ENCODE measurements at regions not wholly inside any gene's neighbourhood (a gene's known extent, or its start where the extent isn't known, plus 50 kb on each side); places are given as distances from the start of the nearest gene placed in this dataset.
A peak's percentile ranks its signal among the peaks of the same experiment; 100 is the strongest.
"Not testable (repeated sequence)": the region's sequence is repeated elsewhere in the genome, so short reads cannot be mapped to it uniquely, and the experiment has no call there.

DNA sequence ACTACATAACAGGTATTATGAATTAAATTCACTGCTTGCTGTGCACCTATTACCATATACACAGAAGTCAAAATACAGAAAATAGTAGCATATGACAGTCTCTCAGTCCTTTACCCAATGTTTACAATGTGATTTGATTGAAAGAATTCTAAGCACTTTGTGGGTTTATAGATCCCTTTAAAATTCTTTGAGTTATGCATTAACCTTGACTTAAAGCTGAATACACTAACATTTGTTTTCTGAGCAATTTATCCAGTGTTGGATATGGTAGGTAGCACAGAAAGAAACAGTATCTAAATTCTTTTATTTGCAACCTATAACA is 230.8 kb upstream of the DDI1 start:
- DNase-seq (ENCODE audit: low spot score): no peak

DNA sequence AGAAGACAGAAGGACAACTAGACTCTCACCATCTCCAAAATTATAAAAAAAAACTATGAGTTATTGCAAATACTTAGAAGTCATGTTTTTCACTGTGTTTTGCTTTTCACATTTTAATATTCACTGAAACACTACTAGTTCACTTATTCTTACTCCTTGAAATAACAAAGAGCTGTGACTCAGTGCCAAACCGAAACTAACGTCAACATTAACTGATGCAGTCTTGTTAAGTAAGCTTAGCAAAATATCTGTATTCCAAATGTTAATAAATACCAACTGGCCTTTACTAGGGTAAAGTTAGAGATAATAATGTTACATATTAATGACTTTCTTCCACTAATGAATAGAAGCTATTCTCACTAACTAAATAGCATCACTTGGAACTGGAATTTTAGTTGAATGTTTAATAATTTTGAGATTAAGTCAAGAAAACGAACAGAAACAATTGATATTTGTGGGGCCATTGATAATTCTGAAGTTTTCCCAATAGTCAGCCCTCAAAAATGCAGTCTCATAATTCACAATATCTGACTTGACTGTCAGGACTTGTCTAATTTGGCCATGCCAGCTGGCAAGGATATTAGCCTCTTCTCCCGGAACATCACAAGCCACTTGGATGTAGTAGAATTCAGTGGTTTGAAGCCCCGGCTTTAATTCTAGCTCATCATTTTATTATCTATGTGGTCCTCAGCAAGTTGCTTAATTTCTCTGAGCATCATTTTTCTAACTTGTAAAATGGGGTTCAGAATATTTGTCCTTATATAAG is 230.1 kb upstream of the DDI1 start:
- DNase-seq (ENCODE audit: low spot score): peak; percentile 39

DNA sequence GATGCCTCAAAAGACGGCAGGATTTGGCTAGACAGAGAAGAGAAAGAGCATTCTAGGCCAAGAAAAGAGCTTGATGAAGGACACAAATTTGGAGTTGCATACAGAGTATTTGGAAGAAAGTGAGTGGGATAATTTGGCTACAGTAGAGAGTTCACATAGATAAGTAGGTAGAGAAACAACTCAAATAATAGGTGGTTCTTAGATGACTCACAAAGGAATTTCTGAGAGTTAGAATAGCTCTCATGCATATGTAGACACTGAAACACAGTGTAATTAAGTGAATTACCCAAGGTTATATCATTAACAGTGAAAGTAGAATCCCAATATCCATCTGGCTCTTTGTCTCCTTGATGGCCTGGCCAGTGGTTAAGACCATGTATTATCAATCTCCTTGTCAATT is 228.6 kb upstream of the DDI1 start:
- DNase-seq (ENCODE audit: low spot score): no peak

DNA sequence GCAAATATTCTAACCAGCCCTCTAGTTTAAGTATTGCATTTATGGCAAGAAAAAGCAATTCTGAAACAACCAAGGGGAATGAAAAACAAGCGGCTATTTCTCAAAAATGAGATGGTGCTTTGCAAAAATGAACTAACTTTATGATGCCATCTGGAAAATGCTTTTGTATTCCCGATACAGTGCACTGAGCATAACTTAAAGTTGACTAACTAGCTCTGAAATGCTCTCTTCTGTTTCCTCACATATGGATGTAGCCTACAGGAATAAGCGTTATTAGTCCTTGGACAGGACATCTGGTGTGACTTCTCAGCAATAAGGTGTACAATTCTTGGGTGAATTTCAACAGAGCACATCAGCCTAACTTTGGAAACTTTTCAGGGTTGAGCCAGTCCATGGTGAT is 228.2 kb upstream of the DDI1 start:
- DNase-seq (ENCODE audit: low spot score): no peak

DNA sequence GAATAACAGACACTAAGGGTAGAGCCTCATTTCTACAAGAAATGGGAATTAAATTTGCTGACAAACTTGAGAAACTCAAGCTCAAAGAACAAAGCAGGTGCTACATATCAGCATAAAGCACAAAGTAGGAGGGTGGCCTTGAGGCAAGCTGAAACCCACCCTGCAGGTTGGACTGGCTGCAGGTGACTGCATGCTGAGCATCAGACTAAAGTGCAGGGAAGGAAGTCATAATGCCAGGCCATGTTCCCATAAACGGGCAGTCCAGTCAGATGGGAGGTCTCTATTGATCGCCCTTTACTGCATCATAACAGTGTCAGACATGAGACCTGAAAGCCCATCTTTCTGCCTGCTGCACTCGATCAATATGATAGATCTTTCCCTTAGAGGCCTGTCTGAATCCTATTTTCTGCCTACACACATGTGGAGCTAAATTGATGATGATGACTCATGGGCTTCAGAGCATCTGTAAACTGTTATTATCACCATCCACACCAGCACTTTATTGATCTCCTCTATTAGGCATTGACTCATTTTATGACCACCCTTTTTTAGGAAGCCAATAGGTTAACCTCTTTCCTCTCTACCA is 224.5 kb upstream of the DDI1 start:
- DNase-seq (ENCODE audit: low spot score): no peak

DNA sequence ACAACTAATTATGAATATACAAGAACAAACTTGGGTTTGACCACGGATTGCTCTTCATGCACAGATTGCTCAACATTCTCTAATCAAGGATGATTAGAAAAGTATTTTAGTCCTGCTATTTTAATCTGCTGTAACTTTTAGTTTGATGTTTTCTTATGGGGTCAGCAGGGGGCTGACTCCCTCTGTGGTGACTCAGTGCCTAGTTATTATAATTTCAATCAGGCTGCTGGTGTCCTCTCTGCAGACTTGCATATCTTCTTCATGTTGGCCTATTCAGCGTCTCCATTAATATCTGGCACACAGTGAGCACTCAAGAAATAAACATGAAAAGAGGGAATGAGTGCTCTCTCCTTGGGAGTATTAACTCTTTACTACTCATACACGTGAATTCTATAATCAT is 223.8 kb upstream of the DDI1 start:
- DNase-seq (ENCODE audit: low spot score): no peak

DNA sequence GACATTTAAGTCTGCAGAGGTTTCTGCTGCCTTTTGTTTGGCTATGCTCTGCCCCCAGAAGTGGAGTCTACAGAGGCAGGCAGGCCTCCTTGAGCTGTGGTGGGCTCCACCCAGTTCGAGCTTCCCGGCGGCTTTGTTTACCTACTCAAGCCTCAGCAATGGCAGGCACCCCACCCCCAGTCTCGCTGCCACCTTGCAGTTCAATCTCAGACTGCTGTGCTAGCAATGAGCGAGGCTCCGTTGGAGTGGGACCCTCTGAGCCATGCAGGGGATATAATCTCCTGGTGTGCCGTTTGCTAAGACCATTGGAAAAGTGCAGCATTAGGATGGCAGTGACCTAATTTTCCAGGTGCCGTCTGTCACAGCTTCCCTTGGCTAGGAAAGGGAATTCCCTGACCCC is 216.1 kb upstream of the DDI1 start:
- not testable (repeated sequence) for DNase-seq (ENCODE audit: low spot score)

DNA sequence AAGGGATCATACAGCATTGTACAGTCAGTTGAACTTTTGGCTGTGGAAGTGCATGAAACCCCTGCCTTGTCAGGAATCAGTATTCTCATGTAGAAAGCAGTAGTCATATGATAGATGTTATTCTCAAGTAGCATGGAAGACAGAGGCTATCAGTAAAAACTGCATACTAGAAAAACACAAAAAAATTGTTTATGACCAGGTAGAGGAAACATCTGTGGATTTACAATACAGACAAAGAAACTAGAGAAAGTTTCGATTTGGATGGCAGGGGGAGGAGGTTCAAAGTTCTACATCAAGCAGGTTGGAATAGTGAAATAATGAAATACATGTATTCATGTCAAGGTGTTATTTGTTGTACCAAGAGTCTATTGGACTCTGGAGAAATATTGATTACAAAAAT is 212.3 kb upstream of the DDI1 start:
- no peak for DNase-seq (ENCODE audit: low spot score)

DNA sequence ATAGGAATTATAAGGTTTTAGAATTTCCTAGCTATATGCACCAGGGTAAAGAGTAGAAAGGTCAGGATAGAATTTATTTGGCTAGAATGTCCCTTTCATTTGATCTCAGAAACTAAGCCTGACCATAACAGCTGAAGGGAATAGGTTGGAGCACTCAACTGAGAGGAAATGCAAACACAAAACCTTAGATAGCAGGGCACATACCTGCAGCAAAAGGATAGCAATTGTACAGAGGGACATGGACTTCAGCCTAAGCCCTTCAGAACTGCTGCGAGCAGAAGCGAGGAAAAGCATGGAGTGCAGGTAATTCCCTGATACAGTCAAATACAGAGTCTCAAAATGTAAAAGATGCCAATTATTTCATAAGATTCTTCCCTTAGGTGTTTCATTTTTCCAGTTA is 211.0 kb upstream of the DDI1 start:
- DNase-seq (ENCODE audit: low spot score): no peak

DNA sequence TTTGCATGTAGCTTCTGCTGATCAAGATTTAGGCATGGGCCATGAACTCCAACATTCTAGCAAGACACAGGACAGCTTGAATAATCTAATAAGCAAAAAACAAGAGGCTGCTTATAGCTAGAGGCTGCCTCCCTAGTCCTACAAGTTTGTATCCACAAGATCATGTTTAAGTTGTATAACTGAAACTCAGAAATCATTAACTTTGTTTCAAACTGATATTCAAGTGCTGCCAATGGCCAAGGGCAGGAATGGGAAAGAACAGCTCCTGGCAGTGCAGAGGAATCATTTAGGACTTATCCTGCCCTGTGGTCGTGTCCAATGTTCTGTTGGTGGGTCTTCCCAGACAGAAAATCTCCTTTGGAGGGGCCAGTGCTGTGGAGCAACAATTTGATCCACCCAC is 209.6 kb upstream of the DDI1 start:
- DNase-seq (ENCODE audit: low spot score): no peak

DNA sequence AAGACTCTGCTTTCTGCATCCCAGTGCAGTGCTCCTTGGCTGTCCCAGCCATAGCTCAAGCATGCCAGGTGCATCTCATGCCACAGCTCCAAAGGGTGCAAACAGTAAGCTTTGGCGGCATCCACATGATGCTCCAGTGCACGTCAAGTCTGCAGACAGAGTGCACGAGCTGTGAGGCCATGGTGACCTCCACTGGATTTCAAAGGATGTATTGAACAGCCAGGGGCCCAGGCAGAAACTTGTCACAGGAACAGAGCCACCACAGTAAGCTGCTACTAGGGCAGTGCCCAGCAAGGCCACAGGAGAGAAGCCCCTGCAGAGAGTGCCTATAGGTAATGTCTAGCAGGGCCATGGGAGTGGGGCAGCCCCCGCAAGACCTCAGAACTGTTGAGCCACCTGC is 206.8 kb upstream of the DDI1 start:
- DNase-seq (ENCODE audit: low spot score): no peak

DNA sequence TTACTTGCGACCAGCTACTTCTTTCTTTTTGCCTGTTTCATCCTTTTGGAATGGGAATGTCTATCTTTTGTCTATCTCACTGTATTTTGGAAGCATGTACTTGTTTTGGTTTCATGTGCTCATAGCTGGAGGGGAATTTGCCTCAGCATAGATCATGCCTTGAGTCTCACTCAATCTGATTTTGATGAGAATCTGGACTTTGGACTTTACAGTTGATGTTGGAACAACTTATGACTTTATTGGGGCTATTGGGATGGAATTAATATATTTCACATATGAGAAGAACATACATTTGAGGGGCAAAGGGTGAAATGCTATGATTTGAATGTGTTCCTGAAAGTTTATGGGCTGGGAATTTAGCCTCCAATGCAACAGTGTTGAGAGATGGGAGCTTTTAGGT is 206.2 kb upstream of the DDI1 start:
- no peak for DNase-seq (ENCODE audit: low spot score)

DNA sequence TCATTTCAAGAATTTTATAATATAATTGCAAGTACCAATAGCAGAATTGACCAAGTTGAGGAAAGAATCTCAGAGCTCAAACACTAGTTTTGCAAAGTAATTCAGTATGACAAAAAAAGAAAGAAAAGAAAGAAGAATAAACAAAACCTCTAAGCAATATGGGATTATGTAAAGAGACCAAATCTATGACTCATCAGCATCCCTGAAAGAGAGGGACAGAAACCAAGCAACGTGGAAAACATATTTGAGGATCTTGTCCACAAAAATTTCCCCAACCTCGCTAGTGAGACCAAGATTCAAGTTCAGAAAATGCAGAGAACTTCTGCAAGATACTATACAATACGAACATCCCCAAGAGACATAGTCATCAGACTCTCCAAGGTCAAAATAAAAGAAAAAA is 203.7 kb upstream of the DDI1 start:
- no peak for DNase-seq (ENCODE audit: low spot score)

DNA sequence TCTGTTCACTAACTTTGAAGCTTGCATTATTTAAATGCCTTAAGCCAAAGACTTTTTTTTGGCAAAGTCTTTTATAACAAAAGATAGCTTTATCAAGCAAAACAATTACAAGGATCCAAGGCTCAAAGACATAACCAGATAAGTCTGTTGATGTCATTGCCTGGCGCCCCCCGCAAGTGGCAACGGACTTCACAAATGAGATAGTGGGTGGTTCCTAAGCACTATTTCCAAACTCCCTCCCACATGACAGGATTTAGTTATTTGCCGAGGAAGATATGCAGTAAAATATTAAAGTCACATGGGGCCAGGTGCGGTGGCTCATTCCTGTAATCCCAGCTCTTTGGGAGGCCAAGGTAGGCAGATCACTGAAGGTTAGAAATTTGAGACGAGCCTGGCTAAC is 194.2 kb upstream of the DDI1 start:
- DNase-seq (ENCODE audit: low spot score): no peak

DNA sequence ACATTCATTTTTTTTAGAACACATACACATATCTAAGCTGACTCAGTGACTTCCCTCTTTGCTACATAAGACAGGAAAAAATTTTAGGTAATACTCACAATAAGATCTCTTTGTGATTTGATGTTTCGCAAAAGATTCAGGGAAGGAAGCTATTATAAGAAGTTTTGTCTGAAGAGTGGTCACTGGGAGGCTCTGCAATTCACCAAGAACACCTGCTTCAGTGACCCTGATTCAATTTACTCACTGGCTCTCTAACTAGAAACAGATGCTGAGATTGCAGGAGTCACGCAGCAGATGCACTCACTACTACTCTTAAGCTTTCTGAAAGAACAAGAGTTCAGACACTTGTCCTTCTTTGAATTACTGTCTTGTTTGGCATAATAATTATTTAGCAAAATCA is 193.6 kb upstream of the DDI1 start:
- DNase-seq (ENCODE audit: low spot score): peak; percentile 29

DNA sequence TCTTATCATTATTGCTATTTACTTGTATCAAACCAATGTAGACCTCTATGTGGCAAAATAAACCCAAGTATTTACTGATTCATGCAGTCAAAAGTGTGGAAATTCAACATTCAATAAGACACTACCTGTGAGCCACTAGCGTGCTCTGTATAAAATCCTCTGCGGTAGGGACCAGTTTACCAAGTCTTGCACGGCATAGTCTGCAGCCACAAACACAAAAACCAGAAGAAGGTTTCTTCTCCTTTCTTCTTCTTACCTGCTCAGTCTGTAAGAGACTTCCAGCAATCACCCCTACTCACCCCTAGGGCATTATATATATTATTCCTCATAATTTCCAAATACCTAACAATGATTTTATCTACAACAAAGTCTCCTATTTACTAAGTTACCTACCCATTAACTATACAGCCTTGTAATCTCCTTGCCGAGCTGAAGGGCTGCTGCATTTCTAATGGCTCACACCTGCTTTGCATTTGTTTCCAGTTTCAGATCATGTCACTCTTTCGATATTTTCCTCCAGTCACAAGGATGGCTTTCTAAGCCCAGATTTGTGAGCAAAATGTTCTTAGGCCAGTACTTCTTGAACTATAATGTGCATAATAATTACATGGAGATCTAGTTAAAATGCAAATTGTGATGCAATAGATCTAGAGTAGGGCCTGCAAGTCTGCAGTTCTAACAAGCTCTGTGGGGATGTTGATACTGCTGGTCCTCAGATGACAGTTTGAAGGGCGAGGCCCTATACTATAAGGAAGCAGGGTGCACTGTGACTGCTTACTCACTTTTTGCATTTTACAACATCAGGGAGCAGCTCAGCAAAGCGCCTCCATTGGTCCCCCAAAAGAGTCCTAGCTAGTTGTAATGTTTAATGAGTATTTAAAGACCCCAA is 191.9 kb upstream of the DDI1 start:
- DNase-seq (ENCODE audit: low spot score): no peak

DNA sequence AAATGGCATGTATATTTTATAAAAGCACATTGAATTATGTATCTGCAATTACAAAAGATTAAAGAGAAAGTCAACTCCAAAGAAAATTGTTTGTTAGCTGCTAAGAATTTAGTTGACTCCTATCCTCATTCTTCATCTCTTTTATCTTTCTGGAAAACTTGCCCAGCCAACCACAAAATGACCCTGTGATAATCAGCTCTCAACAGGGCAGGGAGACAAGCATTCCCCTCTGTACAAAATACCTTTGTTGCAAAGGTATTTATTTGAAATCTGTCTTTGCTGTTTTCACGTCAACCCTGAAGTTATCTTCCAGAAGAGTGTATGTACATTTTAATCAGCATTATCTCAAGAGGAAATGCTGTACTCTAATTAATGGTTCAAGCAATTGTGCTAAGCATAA is 191.1 kb upstream of the DDI1 start:
- no peak for DNase-seq (ENCODE audit: low spot score)

DNA sequence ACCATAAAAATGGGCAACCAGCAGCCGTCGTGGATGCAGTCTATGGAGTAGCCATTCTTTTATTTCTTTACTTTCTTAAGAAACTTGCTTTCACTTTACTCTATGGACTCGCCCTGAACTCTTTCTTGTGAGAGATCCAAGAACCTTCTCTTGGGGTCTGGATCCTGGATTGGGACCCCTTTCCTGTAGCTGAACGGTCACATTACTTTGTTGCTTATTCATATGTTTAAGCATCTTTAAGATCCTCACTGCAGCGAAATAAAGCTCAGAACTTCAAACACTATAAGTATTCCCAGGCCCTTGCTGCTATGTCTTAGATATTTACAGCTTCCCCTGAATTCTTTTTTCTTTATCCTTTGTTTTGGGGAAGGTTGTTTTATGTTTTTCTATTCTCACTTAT is 187.8 kb upstream of the DDI1 start:
- DNase-seq (ENCODE audit: low spot score): no peak

DNA sequence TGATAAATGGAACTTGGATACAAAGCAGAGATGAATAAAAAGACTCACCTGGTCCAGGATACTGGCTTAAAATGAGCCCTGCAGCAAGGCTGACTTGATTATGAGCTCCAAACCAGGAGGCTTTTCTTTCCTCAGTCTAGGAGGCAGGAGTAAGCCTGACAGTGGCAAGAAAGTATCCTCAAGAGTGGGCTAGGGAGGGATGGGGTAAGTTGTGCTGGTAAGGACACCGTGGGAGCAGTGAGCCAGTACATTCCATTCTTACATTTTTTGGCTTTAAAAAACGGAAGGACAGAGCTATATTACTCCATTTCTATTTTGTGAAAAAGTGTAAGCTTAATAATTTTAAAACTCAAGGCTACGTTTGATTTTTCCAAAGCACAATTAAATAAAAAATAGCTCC is 187.1 kb upstream of the DDI1 start:
- DNase-seq (ENCODE audit: low spot score): no peak

DNA sequence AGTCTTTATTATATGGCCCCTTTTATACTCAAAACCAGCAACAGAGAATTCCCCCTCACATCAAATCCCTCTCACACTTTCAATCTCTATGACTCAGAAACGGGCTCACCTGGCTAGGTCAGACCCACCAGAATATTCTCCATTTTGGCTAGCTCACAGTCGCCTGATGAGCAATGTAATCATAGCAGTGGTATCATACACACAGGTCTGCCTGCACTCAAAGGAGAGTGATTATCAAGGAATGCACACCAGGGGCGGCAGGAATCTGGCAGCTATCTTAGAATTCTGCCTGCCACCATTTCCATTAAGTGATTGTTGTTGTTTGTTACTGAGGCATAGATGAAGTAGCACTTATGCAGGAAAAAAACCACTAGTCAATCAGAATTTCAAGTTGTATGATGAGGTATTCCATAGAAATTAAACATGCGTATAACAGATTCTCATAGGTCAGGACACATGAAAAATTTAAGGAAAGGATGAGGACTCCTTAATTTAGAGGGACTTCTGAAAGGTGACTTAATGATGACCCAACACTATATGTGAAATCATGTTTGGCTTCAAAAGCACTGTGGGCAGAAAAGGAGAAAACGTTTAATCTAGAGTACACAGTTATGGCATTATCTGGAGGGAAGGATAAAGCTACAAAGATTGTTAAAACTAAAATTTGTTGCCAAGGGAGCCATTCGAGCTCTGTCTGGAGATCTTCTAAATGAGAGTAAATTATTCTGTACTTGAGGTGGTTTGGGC is 185.8 kb upstream of the DDI1 start:
- no peak for DNase-seq (ENCODE audit: low spot score)

DNA sequence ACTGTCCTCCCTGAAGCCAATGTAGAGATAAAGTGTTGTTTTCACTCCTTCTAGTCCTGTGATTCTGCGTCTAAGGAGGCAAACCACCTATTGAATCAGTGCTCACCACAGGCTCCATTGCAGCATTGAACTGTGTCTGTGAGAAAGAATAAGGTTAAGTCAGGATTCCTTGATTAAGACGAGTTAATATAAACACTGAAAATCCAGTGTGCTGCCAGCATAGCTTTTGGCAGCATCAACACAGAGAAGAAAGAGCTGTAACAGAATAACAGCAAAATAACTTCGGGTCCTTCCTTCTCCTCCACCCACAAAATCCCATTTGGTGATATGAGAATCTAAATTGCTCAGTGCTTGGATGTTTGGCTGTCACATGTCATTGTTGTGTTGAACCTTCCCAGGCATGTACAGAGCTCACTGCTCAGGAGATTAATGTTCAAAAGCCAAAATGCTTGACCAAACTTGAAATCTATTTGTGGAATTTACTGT is 185.2 kb upstream of the DDI1 start:
- DNase-seq (ENCODE audit: low spot score): peak; percentile 11

All from AG08395 (cell line).